H9 (cell line): ENCODE measurements at regions not wholly inside any gene's neighbourhood (a gene's known extent, or its start where the extent isn't known, plus 50 kb on each side); places are given as distances from the start of the nearest gene placed in this dataset.

Source experiments
- DNase-seq: peaks from one replicate; pipeline ENCODE4 v3.0.0-alpha.2; 2017
- H2AFZ ChIP-seq: one replicate; pipeline ENCODE4 v1.6.1; 2013; ENCODE audit warnings: mild to moderate bottlenecking, low read length, control low read depth, moderate library complexity
- H2AK5ac ChIP-seq: 2 replicates; pipeline ENCODE4 v1.6.1; 2013; ENCODE audit warnings: low read length, control low read depth, mixed read lengths; ENCODE audit not compliant: insufficient read length
- H2BK120ac ChIP-seq: one replicate; pipeline ENCODE4 v1.6.1; 2013; ENCODE audit warnings: low read depth, mild to moderate bottlenecking, low read length, control low read depth, inconsistent platforms; ENCODE audit not compliant: poor library complexity, severe bottlenecking
- H2BK12ac ChIP-seq: 2 replicates; pipeline ENCODE4 v1.6.1; 2013; ENCODE audit warnings: low read length, control low read depth, mixed read lengths, low read depth; ENCODE audit not compliant: insufficient read length
- H2BK15ac ChIP-seq: 2 replicates; pipeline ENCODE4 v1.6.1; 2013; ENCODE audit warnings: low read depth, low read length, control low read depth
- H2BK20ac ChIP-seq: one replicate; pipeline ENCODE4 v1.6.1; 2013; ENCODE audit warnings: low read depth, mild to moderate bottlenecking, low read length, control low read depth, inconsistent platforms; ENCODE audit not compliant: poor library complexity, severe bottlenecking
- H2BK5ac ChIP-seq: 2 replicates; pipeline ENCODE4 v1.6.1; 2013; ENCODE audit warnings: low read length, control low read depth, mixed read lengths; ENCODE audit not compliant: insufficient read length
- H3K14ac ChIP-seq: 2 replicates; pipeline ENCODE4 v1.6.1; 2013; ENCODE audit warnings: low read length, control low read depth; ENCODE audit not compliant: insufficient read depth
- H3K18ac ChIP-seq: 2 replicates; pipeline ENCODE4 v1.6.1; 2013; ENCODE audit warnings: low read depth, mild to moderate bottlenecking, mixed read lengths, low read length, control low read depth; ENCODE audit not compliant: insufficient read length
- H3K23ac ChIP-seq: 2 replicates; pipeline ENCODE4 v1.6.1; 2013; ENCODE audit warnings: low read length, control low read depth, mixed read lengths, low read depth; ENCODE audit not compliant: insufficient read length
- H3K23me2 ChIP-seq: 2 replicates; pipeline ENCODE4 v1.6.1; 2013; ENCODE audit warnings: low read depth, mild to moderate bottlenecking, mixed read lengths, low read length, control low read depth; ENCODE audit not compliant: insufficient read length, poor library complexity, severe bottlenecking
- H3K27ac ChIP-seq: 2 replicates; pipeline ENCODE4 v1.5.1; 2013; ENCODE audit warnings: low read length, control low read depth, mixed read lengths, low read depth; ENCODE audit not compliant: insufficient read length
- H3K27me3 ChIP-seq: 2 replicates; pipeline ENCODE4 v1.6.1; 2013; ENCODE audit warnings: low read length, control low read depth, inconsistent platforms; ENCODE audit not compliant: insufficient read depth
- H3K4ac ChIP-seq: 2 replicates; pipeline ENCODE4 v1.6.1; 2013; ENCODE audit warnings: low read depth, mild to moderate bottlenecking, control low read depth, inconsistent platforms, low read length, moderate library complexity
- H3K4me1 ChIP-seq: 2 replicates; pipeline ENCODE4 v1.6.1; 2013; ENCODE audit warnings: low read length, control low read depth, inconsistent platforms; ENCODE audit not compliant: insufficient read depth
- H3K4me2 ChIP-seq: 2 replicates; pipeline ENCODE4 v1.6.1; 2013; ENCODE audit warnings: low read length, control low read depth, mixed read lengths; ENCODE audit not compliant: insufficient read length, insufficient read depth
- H3K56ac ChIP-seq: 2 replicates; pipeline ENCODE4 v1.6.1; 2013; ENCODE audit warnings: low read depth, mild to moderate bottlenecking, mixed read lengths, low read length, control low read depth; ENCODE audit not compliant: insufficient read length
- H3K79me1 ChIP-seq: 2 replicates; pipeline ENCODE4 v1.6.1; 2013; ENCODE audit warnings: low read depth, mild to moderate bottlenecking, moderate library complexity, low read length, control low read depth, inconsistent platforms; ENCODE audit not compliant: insufficient read depth, poor library complexity, severe bottlenecking
- H3K79me2 ChIP-seq: 2 replicates; pipeline ENCODE4 v1.6.1; 2013; ENCODE audit warnings: low read length, control low read depth, inconsistent platforms; ENCODE audit not compliant: insufficient read depth
- H3K9ac ChIP-seq: 2 replicates; pipeline ENCODE4 v1.6.1; 2013; ENCODE audit warnings: low read length, control low read depth, mixed read lengths; ENCODE audit not compliant: insufficient read length; ENCODE audit errors: extremely low read depth
- H3K9me3 ChIP-seq: one replicate; pipeline ENCODE4 v1.6.1; 2013; ENCODE audit warnings: low read depth, low read length, inconsistent platforms; ENCODE audit not compliant: control insufficient read depth
- H3T11ph ChIP-seq: one replicate; pipeline ENCODE4 v1.6.1; 2013; ENCODE audit warnings: mild to moderate bottlenecking, low read length, control low read depth, inconsistent platforms
- H4K20me1 ChIP-seq: one replicate; pipeline ENCODE4 v1.6.1; 2013; ENCODE audit not compliant: control insufficient read depth, insufficient read length, insufficient read depth
- H4K5ac ChIP-seq: 2 replicates; pipeline ENCODE4 v1.6.1; 2013; ENCODE audit warnings: low read depth, mild to moderate bottlenecking, mixed read lengths, low read length, control low read depth; ENCODE audit not compliant: insufficient read length
- H4K8ac ChIP-seq: replicated peaks from 2 replicates; pipeline ENCODE4 v1.6.1; 2013; ENCODE audit warnings: low read length, control low read depth, mixed read lengths, low read depth; ENCODE audit not compliant: insufficient read length
- H4K91ac ChIP-seq: 2 replicates; pipeline ENCODE4 v1.6.1; 2013; ENCODE audit warnings: low read depth, mild to moderate bottlenecking, moderate library complexity, mixed read lengths, low read length, control low read depth; ENCODE audit not compliant: insufficient read length
- H3K27ac Mint-ChIP-seq, 3 experiments: 2 replicates in 2 of 3; 3 replicates in 1 of 3; pipeline ENCODE4 v1.8.0; 2020 to 2021; ENCODE audit warnings: mixed read lengths in 3 of 3, mild to moderate bottlenecking in 1 of 3, moderate library complexity in 1 of 3
- H3K27me3 Mint-ChIP-seq: 2 replicates; pipeline ENCODE4 v1.8.0; 2021; ENCODE audit warnings: low read depth, mild to moderate bottlenecking, moderate library complexity, mixed read lengths
- H3K36me3 Mint-ChIP-seq, 3 experiments: 2 replicates in 2 of 3; 3 replicates in 1 of 3; pipeline ENCODE4 v1.8.0; 2020 to 2021; ENCODE audit warnings: low read depth in 3 of 3, mixed read lengths in 3 of 3; ENCODE audit not compliant: insufficient read depth in 1 of 3
- H3K4me1 Mint-ChIP-seq, 2 experiments: 2 replicates each; pipeline ENCODE4 v1.8.0; 2020; ENCODE audit warnings: mixed read lengths in 2 of 2
- H3K4me3 Mint-ChIP-seq, 2 experiments: 2 replicates in 1 of 2; 3 replicates in 1 of 2; pipeline ENCODE4 v1.8.0; 2020 to 2021; ENCODE audit warnings: mild to moderate bottlenecking in 2 of 2, mixed read lengths in 2 of 2, moderate library complexity in 1 of 2
- H3K9me3 Mint-ChIP-seq, 2 experiments: 2 replicates in 1 of 2; 3 replicates in 1 of 2; pipeline ENCODE4 v1.8.0; 2020; ENCODE audit warnings: mild to moderate bottlenecking in 2 of 2, mixed read lengths in 2 of 2, moderate library complexity in 1 of 2
- WGBS: extraction: QIAGEN DNeasy Blood & Tissue Kit; methylation state at CpG from one replicate; pipeline ENCODE4 v1.1.7; 2013; ENCODE audit warnings: missing lambda C conversion rate, low lambda C conversion rate, mixed read lengths; ENCODE audit not compliant: insufficient read length; ENCODE audit errors: extremely low coverage; 5-methylcytosine and 5-hydroxymethylcytosine counted together
- TF ChIP-seq, protein P1 (sequence below): fragments of 200-600 bp; sonication (generic); conservative IDR thresholded peaks from 3 replicates; pipeline ENCODE4 v1.8.0; 2021; ENCODE audit warnings: antibody characterized with exemption, mild to moderate bottlenecking

DNA sequence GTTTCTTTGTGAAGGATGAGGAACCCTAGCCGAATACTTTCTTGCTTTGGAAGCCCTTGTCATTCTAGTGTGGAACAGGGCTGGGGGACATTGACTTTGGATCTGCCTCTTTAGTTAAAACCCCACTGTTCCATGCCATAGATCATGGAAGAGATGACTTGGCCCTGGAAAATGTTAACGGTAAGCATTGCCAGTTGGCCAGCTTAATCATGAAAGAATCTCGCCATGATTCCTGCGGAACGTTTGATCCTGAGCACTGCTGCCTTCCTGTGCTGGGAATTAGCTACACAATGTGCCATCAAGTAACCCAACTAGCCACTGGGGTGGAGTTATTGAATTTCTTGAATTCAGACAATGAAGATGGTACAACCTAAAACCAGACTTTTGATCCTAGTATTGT lies 177.6 kb upstream of the FZD8 start:
- no peak overlapping the region for H2BK12ac ChIP-seq
- H3K27me3 ChIP-seq, result no peaks in the 10 kb centered on the region
- H2AFZ ChIP-seq, result no peak overlapping the region
- H3K4me1 ChIP-seq, result no peaks in the 10 kb centered on the region
- H3K14ac ChIP-seq, result no peak overlapping the region
- WGBS, result no CpG with 5 or more reads among the region's 5 CpGs
- no peak overlapping the region for H4K5ac ChIP-seq
- no peak overlapping the region for H3K4me2 ChIP-seq
- no peaks in the 10 kb centered on the region for H3K9me3 ChIP-seq
- no peaks in the 10 kb centered on the region; the same call in 1 of the 2 replicates for H3K27me3 Mint-ChIP-seq
- no peak overlapping the region for H2AK5ac ChIP-seq
- TF ChIP-seq, protein P1, sequence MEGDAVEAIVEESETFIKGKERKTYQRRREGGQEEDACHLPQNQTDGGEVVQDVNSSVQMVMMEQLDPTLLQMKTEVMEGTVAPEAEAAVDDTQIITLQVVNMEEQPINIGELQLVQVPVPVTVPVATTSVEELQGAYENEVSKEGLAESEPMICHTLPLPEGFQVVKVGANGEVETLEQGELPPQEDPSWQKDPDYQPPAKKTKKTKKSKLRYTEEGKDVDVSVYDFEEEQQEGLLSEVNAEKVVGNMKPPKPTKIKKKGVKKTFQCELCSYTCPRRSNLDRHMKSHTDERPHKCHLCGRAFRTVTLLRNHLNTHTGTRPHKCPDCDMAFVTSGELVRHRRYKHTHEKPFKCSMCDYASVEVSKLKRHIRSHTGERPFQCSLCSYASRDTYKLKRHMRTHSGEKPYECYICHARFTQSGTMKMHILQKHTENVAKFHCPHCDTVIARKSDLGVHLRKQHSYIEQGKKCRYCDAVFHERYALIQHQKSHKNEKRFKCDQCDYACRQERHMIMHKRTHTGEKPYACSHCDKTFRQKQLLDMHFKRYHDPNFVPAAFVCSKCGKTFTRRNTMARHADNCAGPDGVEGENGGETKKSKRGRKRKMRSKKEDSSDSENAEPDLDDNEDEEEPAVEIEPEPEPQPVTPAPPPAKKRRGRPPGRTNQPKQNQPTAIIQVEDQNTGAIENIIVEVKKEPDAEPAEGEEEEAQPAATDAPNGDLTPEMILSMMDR, result no peak
- H2BK5ac ChIP-seq, result no peak overlapping the region
- no peaks in the 10 kb centered on the region for H3K36me3 Mint-ChIP-seq
- no peak overlapping the region for H3K27ac Mint-ChIP-seq
- no peak overlapping the region for H3T11ph ChIP-seq
- H4K91ac ChIP-seq, result no peak overlapping the region
- H4K20me1 ChIP-seq, result no peaks in the 10 kb centered on the region
- no peak overlapping the region for H3K4ac ChIP-seq
- H3K9ac ChIP-seq, result no peak overlapping the region
- H3K4me3 Mint-ChIP-seq, result no peak overlapping the region
- H2BK20ac ChIP-seq, result no peak overlapping the region
- no peaks in the 10 kb centered on the region for H3K9me3 Mint-ChIP-seq
- H3K23ac ChIP-seq, result no peak overlapping the region
- H3K4me1 Mint-ChIP-seq, result peaks cover 12 to 15% of the 10 kb centered on the region in 2 experiments
- H3K79me1 ChIP-seq, result no peaks in the 10 kb centered on the region
- no peak overlapping the region for H3K56ac ChIP-seq
- no peak overlapping the region for H2BK120ac ChIP-seq
- no peak overlapping the region for H4K8ac ChIP-seq
- H3K18ac ChIP-seq, result no peak overlapping the region
- H2BK15ac ChIP-seq, result no peak overlapping the region
- no peak overlapping the region for H3K27ac ChIP-seq
- H3K23me2 ChIP-seq, result no peaks in the 10 kb centered on the region
- no peak for DNase-seq
- no peaks in the 10 kb centered on the region for H3K79me2 ChIP-seq
